ENCODE measurements at regions not wholly inside any gene's neighbourhood (a gene's known extent, or its start where the extent isn't known, plus 50 kb on each side); places are given as distances from the start of the nearest gene placed in this dataset.

DNA sequence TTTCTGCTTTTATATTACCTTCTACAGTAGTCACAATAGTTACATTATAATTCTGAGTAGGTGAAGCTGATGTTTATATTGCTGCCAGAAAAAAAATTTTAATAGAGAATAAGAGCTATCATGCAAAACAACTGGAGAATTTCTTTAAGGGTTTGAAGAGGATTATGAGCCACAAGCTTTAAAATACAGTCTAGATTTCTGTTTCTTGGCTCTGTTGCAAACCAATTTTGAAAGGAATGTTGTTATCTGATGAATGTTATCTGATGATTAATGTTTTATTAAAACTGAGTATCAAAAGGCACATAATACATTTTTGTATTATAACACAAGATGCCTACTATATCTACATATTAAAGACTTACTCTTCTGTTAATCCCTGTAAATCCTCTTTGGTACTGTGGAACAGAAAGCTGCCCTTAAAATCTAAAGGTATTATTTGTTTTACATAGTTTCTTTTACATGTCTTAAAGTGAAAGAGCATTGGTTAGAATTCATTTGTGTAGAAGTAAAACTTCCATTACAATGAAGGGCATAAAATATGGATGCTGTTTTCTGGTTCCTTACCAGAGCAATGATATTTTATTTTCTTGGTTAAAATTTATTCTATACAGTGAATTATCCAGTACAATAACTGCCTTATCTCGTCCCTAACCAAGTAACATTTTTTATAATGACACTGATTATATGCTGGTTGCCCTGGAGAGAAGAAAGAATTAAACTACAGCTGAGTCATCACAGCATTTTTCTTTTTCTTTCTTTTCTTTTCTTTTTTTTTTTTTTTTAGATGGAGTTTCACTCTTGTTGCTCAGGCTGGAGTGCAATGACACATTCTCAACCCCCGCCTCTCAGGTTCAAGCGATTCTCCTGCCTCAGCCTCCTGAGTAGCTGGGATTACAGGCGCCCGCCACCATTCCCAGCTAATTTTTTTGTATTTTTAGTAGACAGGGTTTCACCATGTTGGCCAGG is 205.7 kb downstream of the TANC2 start:
- DNase-seq (ENCODE audit: low read depth in 1 of 2, low spot score in 1 of 2) = no peak
- in situ Hi-C loops (cut with HindIII; ENCODE audit: low pct_unique_long_range_greater_than_20kb, low sequenced_read_pairs) = no loop called here

DNA sequence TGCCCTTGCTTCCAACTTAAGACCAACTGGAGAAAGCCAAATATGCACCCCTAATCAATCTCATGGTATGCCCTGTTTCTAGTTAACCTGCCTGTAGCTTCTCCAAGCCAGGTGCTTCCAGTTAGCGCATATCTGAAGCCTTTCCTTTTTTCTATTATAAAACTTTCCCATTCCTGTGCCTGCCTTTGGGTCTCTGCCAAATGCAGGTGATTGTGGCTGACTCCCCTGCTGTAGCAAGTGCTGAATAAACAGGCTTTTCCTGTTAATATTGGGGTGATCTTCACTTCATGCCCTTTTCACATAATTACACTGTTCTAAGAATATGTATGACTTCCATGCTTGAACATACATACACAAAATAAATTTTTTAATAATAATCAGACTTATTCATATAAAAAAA is 207.4 kb downstream of the TANC2 start:
- no peak for TF ChIP-seq JUND (IDR thresholded peaks at IDR 0.05; ENCODE audit: low read depth)
- in situ Hi-C loops (cut with HindIII; ENCODE audit: low pct_unique_long_range_greater_than_20kb, low sequenced_read_pairs) = no loop called here
- no peak for DNase-seq (ENCODE audit: low read depth in 1 of 2, low spot score in 1 of 2)

More for the DNA sequence above, 205.7 kb downstream of the TANC2 start:
- no peak for TF ChIP-seq JUND (IDR thresholded peaks at IDR 0.05; ENCODE audit: low read depth)

DNA sequence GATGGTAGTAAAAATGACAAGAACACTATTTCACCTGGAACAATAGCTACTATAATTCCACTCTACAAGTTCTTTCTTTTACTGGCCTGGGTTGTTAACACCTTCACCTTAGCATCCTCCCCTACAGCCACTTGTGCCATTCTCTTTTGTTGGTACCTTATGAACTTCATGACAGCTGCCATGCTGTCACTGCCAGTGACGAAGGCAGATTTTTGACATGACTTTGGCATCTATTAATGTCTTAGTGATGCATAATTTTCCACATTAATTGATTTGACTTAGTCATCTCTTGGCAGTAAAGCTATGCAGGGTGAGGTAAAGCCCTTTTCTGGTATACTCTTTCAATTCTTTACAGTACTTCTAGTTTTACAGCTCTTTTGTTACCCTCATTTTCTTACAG is 207.9 kb downstream of the TANC2 start:
- DNase-seq (ENCODE audit: low read depth in 1 of 2, low spot score in 1 of 2) = no peak
- TF ChIP-seq JUND (IDR thresholded peaks at IDR 0.05; ENCODE audit: low read depth) = no peak
- in situ Hi-C loops (cut with HindIII; ENCODE audit: low pct_unique_long_range_greater_than_20kb, low sequenced_read_pairs) = no loop called here

DNA sequence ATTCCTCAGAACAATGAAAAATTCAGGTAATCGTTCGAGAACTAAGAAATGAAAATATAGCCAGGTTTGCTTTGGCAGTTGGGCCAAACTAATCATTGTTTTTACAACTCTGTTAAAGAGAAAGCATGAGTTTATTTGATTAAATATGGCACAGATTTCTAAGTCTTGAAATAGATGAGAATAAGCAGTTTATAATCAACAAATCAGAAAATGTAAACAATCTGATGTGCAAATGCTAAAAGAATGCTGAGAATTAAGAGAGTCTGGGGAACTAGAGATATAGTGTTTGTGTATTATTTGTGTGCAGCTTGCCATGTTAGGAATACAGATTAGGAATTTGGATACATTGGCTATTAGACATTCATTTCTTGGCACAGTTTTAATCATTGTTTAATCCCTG is 212.5 kb downstream of the TANC2 start:
- TF ChIP-seq JUND (IDR thresholded peaks at IDR 0.05; ENCODE audit: low read depth) = no peak
- in situ Hi-C loops (cut with HindIII; ENCODE audit: low pct_unique_long_range_greater_than_20kb, low sequenced_read_pairs) = no loop called here
- DNase-seq (ENCODE audit: low read depth in 1 of 2, low spot score in 1 of 2) = no peak

DNA sequence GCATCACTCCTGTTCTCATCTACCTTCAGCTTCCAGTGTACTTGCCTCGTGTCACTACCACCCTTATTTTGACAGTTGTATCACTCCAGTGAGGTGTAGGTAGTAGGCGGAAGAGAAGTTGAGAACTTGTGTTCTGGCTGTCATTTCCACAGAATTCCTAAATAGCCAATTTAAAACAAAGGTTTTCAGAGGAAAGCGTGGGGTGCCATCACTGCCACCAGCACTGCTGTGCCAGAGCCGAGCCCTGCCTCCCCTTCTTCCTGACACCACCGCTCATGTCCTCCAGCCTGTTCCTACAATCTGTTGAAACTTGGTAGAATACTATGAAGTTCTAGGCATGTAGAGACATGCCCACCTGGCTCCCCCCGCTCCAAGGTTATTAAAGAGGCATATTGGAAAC is 215.8 kb downstream of the TANC2 start:
- no peak for TF ChIP-seq JUND (IDR thresholded peaks at IDR 0.05; ENCODE audit: low read depth)
- no peak for DNase-seq (ENCODE audit: low read depth in 1 of 2, low spot score in 1 of 2)
- in situ Hi-C loops (cut with HindIII; ENCODE audit: low pct_unique_long_range_greater_than_20kb, low sequenced_read_pairs) = no loop called here

DNA sequence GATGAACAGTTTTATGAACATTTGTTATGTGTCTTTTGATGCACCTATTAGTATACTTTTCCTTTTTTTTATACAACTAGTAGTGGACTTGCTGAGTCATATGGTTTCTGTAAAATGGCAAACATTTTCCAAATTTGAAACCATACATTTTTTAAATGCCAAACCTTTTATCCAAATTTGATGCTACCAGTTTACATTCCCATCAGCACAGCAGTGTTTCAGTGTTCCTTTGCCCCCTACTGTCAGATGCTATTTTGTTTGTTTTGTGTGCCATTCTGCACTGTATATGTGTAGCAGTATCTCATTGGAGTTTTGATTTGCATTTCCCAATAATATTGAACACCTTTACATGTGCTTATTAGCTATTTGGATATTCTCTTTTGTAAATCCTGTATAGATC is 219.4 kb downstream of the TANC2 start:
- no peak for DNase-seq (ENCODE audit: low read depth in 1 of 2, low spot score in 1 of 2)
- in situ Hi-C loops (cut with HindIII; ENCODE audit: low pct_unique_long_range_greater_than_20kb, low sequenced_read_pairs) = no loop called here
- TF ChIP-seq JUND (IDR thresholded peaks at IDR 0.05; ENCODE audit: low read depth) = no peak

DNA sequence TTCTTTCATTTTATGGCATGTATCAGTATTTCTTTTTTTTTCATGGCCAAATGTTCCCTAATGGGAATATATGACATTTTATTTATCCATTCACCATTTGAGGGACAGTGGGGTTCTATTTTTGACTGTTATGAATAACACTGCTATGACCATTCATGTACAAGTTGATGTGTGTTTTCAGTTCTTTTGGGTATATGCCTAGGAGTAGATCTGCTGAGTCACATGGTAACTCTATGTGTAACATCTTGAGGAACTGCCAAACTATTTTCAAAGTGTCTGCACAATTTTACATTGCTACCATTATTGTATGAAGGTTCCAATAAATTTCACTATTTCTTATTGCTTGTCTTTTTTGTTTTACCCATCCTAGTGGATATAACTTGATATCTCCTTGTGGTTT is 223.0 kb downstream of the TANC2 start:
- no peak for DNase-seq (ENCODE audit: low read depth in 1 of 2, low spot score in 1 of 2)
- no peak for TF ChIP-seq JUND (IDR thresholded peaks at IDR 0.05; ENCODE audit: low read depth)
- in situ Hi-C loops (cut with HindIII; ENCODE audit: low pct_unique_long_range_greater_than_20kb, low sequenced_read_pairs) = no loop called here

DNA sequence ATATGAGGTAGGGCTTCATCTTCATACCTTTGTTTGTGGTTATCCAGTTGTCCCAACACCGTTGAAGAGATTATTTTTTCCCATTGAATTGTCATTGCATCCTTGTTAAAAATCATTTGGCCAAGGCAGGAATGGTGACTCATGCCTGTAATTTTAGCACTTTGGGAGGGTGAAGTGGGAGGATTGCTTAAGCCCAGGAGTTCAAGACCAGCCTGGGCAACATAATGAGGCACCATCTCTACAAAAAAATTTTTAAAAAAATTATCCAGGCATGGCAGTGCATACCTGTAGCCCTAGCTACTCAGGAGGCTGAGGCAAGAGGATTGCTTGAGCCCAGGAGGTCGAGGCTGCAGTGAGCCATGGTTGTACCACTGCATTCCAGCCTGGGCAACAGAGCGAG is 223.9 kb downstream of the TANC2 start:
- DNase-seq (ENCODE audit: low read depth in 1 of 2, low spot score in 1 of 2) = no peak
- in situ Hi-C loops (cut with HindIII; ENCODE audit: low pct_unique_long_range_greater_than_20kb, low sequenced_read_pairs) = no loop called here
- no peak for TF ChIP-seq JUND (IDR thresholded peaks at IDR 0.05; ENCODE audit: low read depth)

DNA sequence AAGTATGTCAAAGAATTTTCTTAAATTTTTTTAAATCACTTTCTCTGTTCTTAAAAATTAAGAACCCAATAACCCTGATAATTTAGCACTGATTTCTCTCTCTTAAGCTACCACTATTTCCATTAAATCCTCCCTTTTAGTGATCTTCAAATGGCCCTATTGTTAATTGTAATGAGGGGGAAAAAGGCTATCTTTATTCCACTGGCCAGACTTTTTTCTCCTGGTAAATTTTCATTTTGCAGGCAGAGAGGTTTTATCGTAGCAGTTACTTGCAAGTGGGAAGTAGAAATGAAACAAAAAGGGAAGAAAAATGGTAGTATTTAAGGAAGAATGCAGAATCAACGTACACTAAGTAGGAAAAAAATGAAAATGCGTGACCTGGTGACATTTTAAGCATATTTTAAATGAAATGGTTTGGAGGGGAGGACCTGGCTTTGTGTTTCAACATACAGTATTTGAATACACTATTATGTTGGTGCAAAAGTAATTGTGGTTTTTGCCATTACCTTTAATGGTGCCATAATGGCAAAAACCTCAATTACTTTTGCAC is 224.9 kb downstream of the TANC2 start:
- in situ Hi-C loops (cut with HindIII; ENCODE audit: low pct_unique_long_range_greater_than_20kb, low sequenced_read_pairs) = no loop called here
- TF ChIP-seq JUND (IDR thresholded peaks at IDR 0.05; ENCODE audit: low read depth) = no peak
- no peak for DNase-seq (ENCODE audit: low read depth in 1 of 2, low spot score in 1 of 2)

DNA sequence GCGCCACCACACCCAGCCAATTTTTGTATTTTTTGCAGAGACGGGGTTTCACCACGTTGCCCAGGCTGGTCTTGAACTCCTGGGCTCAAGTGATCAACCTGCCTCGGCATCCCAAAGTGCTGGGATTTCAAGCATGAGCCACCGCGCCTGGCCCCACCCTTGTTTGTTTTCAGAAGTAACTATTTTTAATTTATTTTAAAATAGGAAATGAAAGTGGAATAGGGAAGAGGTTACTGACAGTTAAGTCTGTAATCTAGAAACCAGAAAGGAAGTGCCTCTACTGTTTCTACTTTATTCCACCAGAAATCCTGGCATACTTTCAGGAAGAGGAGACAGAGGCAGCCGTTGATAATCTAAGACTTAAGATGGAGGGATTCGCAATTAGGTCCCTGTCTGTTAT is 225.6 kb downstream of the TANC2 start:
- in situ Hi-C loops (cut with HindIII; ENCODE audit: low pct_unique_long_range_greater_than_20kb, low sequenced_read_pairs) = no loop called here
- no peak for DNase-seq (ENCODE audit: low read depth in 1 of 2, low spot score in 1 of 2)
- TF ChIP-seq JUND (IDR thresholded peaks at IDR 0.05; ENCODE audit: low read depth) = no peak

DNA sequence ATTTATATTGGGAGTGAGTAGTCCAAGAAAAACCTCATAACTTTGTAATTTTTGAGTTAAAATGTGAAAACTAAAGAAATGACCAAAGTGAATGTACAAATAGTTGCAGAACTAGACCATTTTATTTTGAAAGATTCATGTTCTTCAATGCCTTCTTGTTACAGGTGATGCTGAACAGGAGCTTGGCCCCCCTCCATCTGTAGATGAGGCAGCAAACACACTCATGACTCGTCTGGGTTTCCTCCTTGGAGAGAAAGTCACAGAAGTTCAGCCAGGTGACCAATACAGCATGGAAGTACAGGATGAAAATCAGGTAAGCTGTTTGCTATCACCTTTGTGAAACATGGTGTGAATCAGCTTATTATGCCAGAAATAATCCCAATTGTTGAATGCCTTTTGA is 227.8 kb downstream of the TANC2 start:
- DNase-seq (ENCODE audit: low read depth in 1 of 2, low spot score in 1 of 2) = no peak

DNA sequence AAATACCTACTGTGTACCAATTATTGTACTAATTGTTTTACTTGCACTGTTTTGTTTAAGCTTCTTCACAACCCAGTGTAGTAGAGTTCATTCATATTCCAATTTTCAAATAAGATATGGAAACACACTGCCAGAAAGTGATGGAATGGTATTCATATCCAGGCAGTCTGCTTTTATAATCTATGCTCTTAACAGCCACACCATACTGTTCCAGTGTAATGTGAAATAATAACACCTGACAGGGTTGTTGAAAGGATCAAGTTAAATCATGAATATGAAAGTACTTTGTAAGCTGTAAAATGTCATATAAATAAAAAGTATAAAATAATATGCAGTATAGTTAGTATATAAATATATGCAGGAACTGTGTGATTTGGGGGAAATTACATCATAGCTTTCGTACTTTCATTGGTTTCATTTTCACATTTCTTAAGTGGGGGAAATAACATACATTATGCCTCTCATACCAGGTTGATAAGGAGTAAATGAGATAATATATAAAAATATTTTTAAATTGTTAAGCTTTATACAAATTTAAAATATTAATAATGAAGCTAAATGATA is 230.8 kb downstream of the TANC2 start:
- no peak for TF ChIP-seq JUND (IDR thresholded peaks at IDR 0.05; ENCODE audit: low read depth)
- no peak for DNase-seq (ENCODE audit: low read depth in 1 of 2, low spot score in 1 of 2)
- in situ Hi-C loops (cut with HindIII; ENCODE audit: low pct_unique_long_range_greater_than_20kb, low sequenced_read_pairs) = no loop called here

More for the DNA sequence above, 227.8 kb downstream of the TANC2 start:
- TF ChIP-seq JUND (IDR thresholded peaks at IDR 0.05; ENCODE audit: low read depth) = no peak
- in situ Hi-C loops (cut with HindIII; ENCODE audit: low pct_unique_long_range_greater_than_20kb, low sequenced_read_pairs) = no loop called here

DNA sequence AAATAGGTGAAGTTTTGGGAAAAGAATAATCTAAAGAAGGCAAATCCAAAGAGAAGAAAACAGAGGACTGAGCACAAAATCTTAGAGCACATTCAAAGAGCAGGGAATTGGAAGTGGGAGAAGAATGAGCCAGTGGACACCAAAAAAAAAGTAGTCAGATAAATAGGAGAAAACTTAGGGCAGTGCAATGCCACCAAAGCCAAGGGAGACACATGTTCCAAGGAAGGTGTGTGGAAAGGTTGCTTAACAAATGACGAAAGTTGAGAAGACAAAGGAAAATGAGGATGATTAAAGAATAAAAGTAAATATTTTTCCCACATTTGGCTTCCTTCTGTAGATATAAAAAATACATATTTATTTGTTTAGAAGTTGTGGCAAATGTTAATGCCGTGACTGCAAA is 237.6 kb downstream of the TANC2 start:
- TF ChIP-seq JUND (IDR thresholded peaks at IDR 0.05; ENCODE audit: low read depth) = no peak
- DNase-seq (ENCODE audit: low read depth in 1 of 2, low spot score in 1 of 2) = no peak
- in situ Hi-C loops (cut with HindIII; ENCODE audit: low pct_unique_long_range_greater_than_20kb, low sequenced_read_pairs) = no loop called here

All from T47D (cell line).